ENCODE measurements at regions not wholly inside any gene's neighbourhood (a gene's known extent, or its start where the extent isn't known, plus 50 kb on each side); places are given as distances from the start of the nearest gene placed in this dataset.
A peak's percentile ranks its signal among the peaks of the same experiment; 100 is the strongest.

DNA sequence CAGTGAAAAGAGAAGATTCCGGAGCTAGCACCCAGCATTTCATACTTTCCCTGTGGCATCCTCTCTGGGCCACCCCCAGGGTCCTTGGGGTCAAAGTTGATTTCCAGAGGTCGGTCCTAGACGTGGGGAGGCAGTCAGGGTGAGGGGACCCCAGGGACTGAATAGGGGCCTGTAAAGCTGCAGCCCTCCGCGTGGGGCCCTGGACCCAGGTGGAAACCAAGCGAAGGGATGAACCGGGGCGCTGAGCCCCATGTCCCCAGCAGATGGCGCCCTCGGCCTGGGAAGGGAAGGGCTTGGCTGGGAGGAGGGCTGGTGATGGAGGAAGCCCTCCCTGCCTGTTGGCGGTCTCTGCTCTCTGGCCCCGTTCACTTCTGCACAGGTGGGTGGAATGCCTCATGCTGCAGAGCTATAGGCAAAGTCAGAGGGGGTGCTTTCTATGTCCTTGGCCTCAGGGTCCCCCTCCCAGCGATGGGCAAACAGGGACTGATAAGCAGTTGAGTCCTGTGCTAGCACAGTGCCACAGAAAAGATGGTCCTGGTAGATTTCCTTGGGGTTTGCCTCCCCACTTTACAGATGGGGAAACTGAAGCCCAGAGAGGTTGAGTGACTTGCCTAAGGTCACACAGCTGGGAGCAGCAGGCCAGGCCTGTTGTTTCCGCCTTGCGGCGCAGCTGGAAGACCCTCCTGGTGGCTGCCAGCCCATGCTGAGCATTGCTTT lies 163.4 kb upstream of the CIBAR2 start:
- H3K9me2 ChIP-seq (replicated peaks; ENCODE audit: insufficient read depth), result no peaks in the 10 kb centered on the region
- peaks cover 6% of the 10 kb centered on the region for H3K79me2 ChIP-seq
- no peak overlapping the region for H3K4me3 ChIP-seq
- TF ChIP-seq, protein P1, sequence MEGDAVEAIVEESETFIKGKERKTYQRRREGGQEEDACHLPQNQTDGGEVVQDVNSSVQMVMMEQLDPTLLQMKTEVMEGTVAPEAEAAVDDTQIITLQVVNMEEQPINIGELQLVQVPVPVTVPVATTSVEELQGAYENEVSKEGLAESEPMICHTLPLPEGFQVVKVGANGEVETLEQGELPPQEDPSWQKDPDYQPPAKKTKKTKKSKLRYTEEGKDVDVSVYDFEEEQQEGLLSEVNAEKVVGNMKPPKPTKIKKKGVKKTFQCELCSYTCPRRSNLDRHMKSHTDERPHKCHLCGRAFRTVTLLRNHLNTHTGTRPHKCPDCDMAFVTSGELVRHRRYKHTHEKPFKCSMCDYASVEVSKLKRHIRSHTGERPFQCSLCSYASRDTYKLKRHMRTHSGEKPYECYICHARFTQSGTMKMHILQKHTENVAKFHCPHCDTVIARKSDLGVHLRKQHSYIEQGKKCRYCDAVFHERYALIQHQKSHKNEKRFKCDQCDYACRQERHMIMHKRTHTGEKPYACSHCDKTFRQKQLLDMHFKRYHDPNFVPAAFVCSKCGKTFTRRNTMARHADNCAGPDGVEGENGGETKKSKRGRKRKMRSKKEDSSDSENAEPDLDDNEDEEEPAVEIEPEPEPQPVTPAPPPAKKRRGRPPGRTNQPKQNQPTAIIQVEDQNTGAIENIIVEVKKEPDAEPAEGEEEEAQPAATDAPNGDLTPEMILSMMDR (IDR thresholded peaks at IDR 0.05; ENCODE audit: poor library complexity), result peak; percentile 82
- no peak for TF ChIP-seq EZH2 (IDR thresholded peaks at IDR 0.05; ENCODE audit: borderline replicate concordance)
- DNase-seq (ENCODE audit: low spot score), result peak; percentile 84
- H3K4me2 ChIP-seq, result no peak overlapping the region
- H3K36me3 ChIP-seq (replicated peaks; ENCODE audit: insufficient read depth, low read depth), result no peaks in the 10 kb centered on the region
- H3K4me1 ChIP-seq (ENCODE audit: insufficient read depth), result no peaks in the 10 kb centered on the region
- no peak overlapping the region for H3K27ac ChIP-seq
- no peak overlapping the region for H2AFZ ChIP-seq
- H3K27me3 ChIP-seq, result no peaks in the 10 kb centered on the region
- H3K9me3 ChIP-seq (ENCODE audit: low read depth), result no peaks in the 10 kb centered on the region
- 36% methylated on average over 16 of the region's 16 CpGs for WGBS (ENCODE audit: low lambda C conversion rate, missing lambda C conversion rate)
- peaks cover 5% of the 10 kb centered on the region for H4K20me1 ChIP-seq (ENCODE audit: insufficient read depth, poor library complexity, severe bottlenecking)

DNA sequence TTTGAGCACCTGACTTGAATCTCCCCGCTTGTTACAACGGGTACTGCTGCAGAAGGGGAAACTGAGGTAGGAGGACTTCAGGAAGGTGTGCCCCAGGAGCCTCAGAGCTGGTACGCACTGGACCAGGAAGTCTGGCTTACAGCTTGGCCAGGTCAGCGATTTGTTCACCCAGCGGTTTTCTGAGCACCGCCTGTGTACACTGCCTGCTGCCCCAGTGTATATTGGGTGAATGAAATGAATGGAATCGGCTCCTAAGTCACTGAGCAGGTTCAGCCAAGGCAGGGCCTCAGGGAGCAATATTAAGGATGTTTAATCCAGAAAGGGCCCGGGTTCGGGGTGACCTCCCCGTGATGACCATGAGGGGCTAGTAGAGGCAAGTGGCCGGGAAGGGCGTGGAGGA lies 164.0 kb upstream of the CIBAR2 start:
- H3K9me3 ChIP-seq (ENCODE audit: low read depth), result no peaks in the 10 kb centered on the region
- H3K4me1 ChIP-seq (ENCODE audit: insufficient read depth), result no peaks in the 10 kb centered on the region
- H3K4me3 ChIP-seq, result no peak overlapping the region
- no peak overlapping the region for H3K4me2 ChIP-seq
- H3K79me2 ChIP-seq, result peaks cover 6% of the 10 kb centered on the region
- no peaks in the 10 kb centered on the region for H3K36me3 ChIP-seq (replicated peaks; ENCODE audit: insufficient read depth, low read depth)
- no peak overlapping the region for H2AFZ ChIP-seq
- peaks cover 5% of the 10 kb centered on the region for H4K20me1 ChIP-seq (ENCODE audit: insufficient read depth, poor library complexity, severe bottlenecking)
- H3K27me3 ChIP-seq, result no peaks in the 10 kb centered on the region
- WGBS (ENCODE audit: low lambda C conversion rate, missing lambda C conversion rate), result 89% methylated on average over 12 of the region's 12 CpGs
- DNase-seq (ENCODE audit: low spot score), result no peak
- no peak overlapping the region for H3K27ac ChIP-seq
- no peaks in the 10 kb centered on the region for H3K9me2 ChIP-seq (replicated peaks; ENCODE audit: insufficient read depth)
- no peak for TF ChIP-seq EZH2 (IDR thresholded peaks at IDR 0.05; ENCODE audit: borderline replicate concordance)
- TF ChIP-seq, protein P1 (IDR thresholded peaks at IDR 0.05; ENCODE audit: poor library complexity), result no peak
- no peak for TF ChIP-seq EZH2phosphoT487 (IDR thresholded peaks at IDR 0.05; ENCODE audit: low read depth, severe bottlenecking, unreplicated experiment)

DNA sequence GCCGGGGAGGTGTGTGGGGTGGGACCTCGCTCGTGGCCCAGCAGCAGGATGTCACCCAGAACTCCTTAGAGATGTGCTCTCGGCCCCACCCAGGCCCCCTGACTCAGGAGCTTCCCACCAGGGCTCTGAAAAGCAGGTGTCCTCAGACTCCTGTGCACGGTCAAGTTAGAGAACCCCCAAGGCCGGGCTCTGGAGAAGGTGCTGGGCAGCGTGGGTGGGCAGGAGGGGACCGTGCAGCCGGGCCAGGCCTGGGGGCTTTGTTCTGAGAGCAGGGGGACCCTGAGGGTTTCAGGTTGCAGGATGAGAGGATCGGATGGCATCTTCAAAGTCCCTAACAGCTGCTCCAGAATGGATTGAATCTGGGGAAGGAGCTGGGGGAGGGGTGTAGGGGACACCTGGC lies 164.4 kb upstream of the CIBAR2 start:
- H3K36me3 ChIP-seq (replicated peaks; ENCODE audit: insufficient read depth, low read depth), result no peaks in the 10 kb centered on the region
- 81% methylated on average over 6 of the region's 10 CpGs for WGBS (ENCODE audit: low lambda C conversion rate, missing lambda C conversion rate)
- no peak overlapping the region for H3K4me2 ChIP-seq
- H3K27ac ChIP-seq, result no peak overlapping the region
- no peaks in the 10 kb centered on the region for H3K9me2 ChIP-seq (replicated peaks; ENCODE audit: insufficient read depth)
- peaks cover 5% of the 10 kb centered on the region for H4K20me1 ChIP-seq (ENCODE audit: insufficient read depth, poor library complexity, severe bottlenecking)
- no peaks in the 10 kb centered on the region for H3K27me3 ChIP-seq
- H3K9me3 ChIP-seq (ENCODE audit: low read depth), result no peaks in the 10 kb centered on the region
- no peak for TF ChIP-seq EZH2phosphoT487 (IDR thresholded peaks at IDR 0.05; ENCODE audit: low read depth, severe bottlenecking, unreplicated experiment)
- no peak for TF ChIP-seq EZH2 (IDR thresholded peaks at IDR 0.05; ENCODE audit: borderline replicate concordance)
- TF ChIP-seq, protein P1 (IDR thresholded peaks at IDR 0.05; ENCODE audit: poor library complexity), result no peak
- H2AFZ ChIP-seq, result no peak overlapping the region
- H3K79me2 ChIP-seq, result peaks cover 6% of the 10 kb centered on the region
- no peaks in the 10 kb centered on the region for H3K4me1 ChIP-seq (ENCODE audit: insufficient read depth)
- no peak overlapping the region for H3K4me3 ChIP-seq
- no peak for DNase-seq (ENCODE audit: low spot score)

Data from hepatocyte (in vitro differentiated cells).